Peyer's patch (tissue), 4 donors: ENCODE measurements at regions not wholly inside any gene's neighbourhood (a gene's known extent, or its start where the extent isn't known, plus 50 kb on each side); places are given as distances from the start of the nearest gene placed in this dataset.

Source experiments
- CTCF ChIP-seq, 6 experiments: fragments of 450-650 bp in 4 of 6; fragments of 200-600 bp in 2 of 6; sonication (generic) in 1 of 6; IDR thresholded peaks; one replicate each; pipeline ENCODE4 v1.5.1; 2017 to 2019; ENCODE audit warnings: antibody characterized with exemption in 6 of 6, mild to moderate bottlenecking in 3 of 6, moderate library complexity in 1 of 6
- POLR2A ChIP-seq, 2 donors: fragments of 450-650 bp; IDR thresholded peaks; one replicate each; pipeline ENCODE4 v1.5.1; 2017; ENCODE audit warnings: antibody characterized with exemption in 2 of 2, mild to moderate bottlenecking in 2 of 2, moderate library complexity in 2 of 2

GRCh38 chr16:51757505-51757904, 606.4 kb upstream of the SALL1 start:
- TF ChIP-seq CTCF (IDR thresholded peaks at IDR 0.05), result no peak
- TF ChIP-seq POLR2A (IDR thresholded peaks at IDR 0.05), result no peak
